Omental fat pad (tissue), 3 donors: ENCODE measurements at regions not wholly inside any gene's neighbourhood (a gene's known extent, or its start where the extent isn't known, plus 50 kb on each side); places are given as distances from the start of the nearest gene placed in this dataset.
"Not testable (repeated sequence)": the region's sequence is repeated elsewhere in the genome, so short reads cannot be mapped to it uniquely, and the experiment has no call there.

Experiments used
- ATAC-seq: fragments of 150-250 bp; one replicate; pipeline ENCODE4 v1.9.1; 2016; ENCODE audit warnings: mild to moderate bottlenecking, moderate library complexity; ENCODE audit not compliant: low FRiP score
- DNase-seq: peaks from one replicate; pipeline ENCODE4 v3.0.0-alpha.2; 2019; ENCODE audit warnings: low spot score
- CTCF ChIP-seq, 3 donors: fragments of 450-650 bp; IDR thresholded peaks; one replicate each; pipeline ENCODE4 v1.5.1; 2016 to 2017; ENCODE audit warnings: antibody characterized with exemption in 3 of 3, mild to moderate bottlenecking in 3 of 3, moderate library complexity in 2 of 3

- ATAC-seq = no peak
- no peak for TF ChIP-seq CTCF (IDR thresholded peaks at IDR 0.05)
- no peak for DNase-seq
These were observed 139.1 kb upstream of the ZNF366 start for GRCh38 chr5:72646246-72646866.

GRCh38 chr5:72645064-72645846, 138.0 kb upstream of the ZNF366 start:
- ATAC-seq (no peak), DNase-seq (no peak)
- no peak for TF ChIP-seq CTCF (IDR thresholded peaks at IDR 0.05)

GRCh38 chr5:72644296-72644695, 137.1 kb upstream of the ZNF366 start:
- TF ChIP-seq CTCF (IDR thresholded peaks at IDR 0.05) = no peak
- DNase-seq (no peak), ATAC-seq (no peak)

GRCh38 chr5:72641164-72641563, 134.0 kb upstream of the ZNF366 start:
- TF ChIP-seq CTCF (IDR thresholded peaks at IDR 0.05) = no peak
- no peak for DNase-seq
- no peak for ATAC-seq

GRCh38 chr5:72637058-72637457, 129.8 kb upstream of the ZNF366 start:
- no peak for TF ChIP-seq CTCF (IDR thresholded peaks at IDR 0.05)
- ATAC-seq (no peak), DNase-seq (no peak)

- DNase-seq, ATAC-seq: not testable (repeated sequence)
These were observed 129.4 kb upstream of the ZNF366 start for GRCh38 chr5:72636565-72636964.

- TF ChIP-seq CTCF (IDR thresholded peaks at IDR 0.05) = no peak
- no peak for DNase-seq
- ATAC-seq = no peak
These were observed 127.2 kb upstream of the ZNF366 start for GRCh38 chr5:72634444-72634843.
